K562 (cell line): ENCODE measurements at regions not wholly inside any gene's neighbourhood (a gene's known extent, or its start where the extent isn't known, plus 50 kb on each side); places are given as distances from the start of the nearest gene placed in this dataset.

Source experiments
- ESRRB ChIP-seq: fragments of 250-450 bp; sonication (Bioruptor Pico); IDR thresholded peaks from 2 replicates; pipeline ENCODE4 v1.5.0; 2020; ENCODE audit warnings: mild to moderate bottlenecking, moderate library complexity, borderline replicate concordance
- KDM1A ChIP-seq, 2 experiments: fragments of 450-650 bp; IDR thresholded peaks; 2 replicates each; pipeline ENCODE4 v1.6.1; 2016; ENCODE audit warnings: mild to moderate bottlenecking in 2 of 2
- PHF21A ChIP-seq: fragments of 450-650 bp; IDR thresholded peaks from 2 replicates; pipeline ENCODE4 v1.6.1; 2017; ENCODE audit warnings: low read depth, borderline replicate concordance
- TF ChIP-seq, protein P1 (sequence below): fragments of 200-600 bp; sonication (generic); IDR thresholded peaks from one replicate; pipeline ENCODE4 v1.6.1; 2012; ENCODE audit warnings: mild to moderate bottlenecking, low read depth, low read length, inconsistent platforms
- TF ChIP-seq, protein P2 (sequence below): fragments of 250-450 bp; sonication (Bioruptor Pico); IDR thresholded peaks from 2 replicates; pipeline ENCODE4 v1.5.0; 2020; ENCODE audit warnings: mild to moderate bottlenecking, borderline replicate concordance
- TF ChIP-seq, protein P3 (sequence below): sonication (generic); formaldehyde crosslinking; IDR thresholded peaks from 2 replicates; pipeline ENCODE4 v1.8.0; 2022; ENCODE audit warnings: missing genetic modification reagents, mild to moderate bottlenecking, borderline replicate concordance
- TF ChIP-seq, protein P4 (sequence below): fragments of 450-650 bp; formaldehyde crosslinking; IDR thresholded peaks from 2 replicates; pipeline ENCODE4 v1.4.0; 2020; ENCODE audit warnings: mild to moderate bottlenecking, mixed read lengths
- TF ChIP-seq, protein P5 (sequence below): sonication (generic); formaldehyde crosslinking; IDR thresholded peaks from 2 replicates; pipeline ENCODE4 v1.8.0; 2022; ENCODE audit warnings: mild to moderate bottlenecking, missing genetic modification reagents
- TF ChIP-seq, protein P6 (sequence below): sonication (generic); formaldehyde crosslinking; IDR thresholded peaks from 2 replicates; pipeline ENCODE4 v1.8.0; 2022; ENCODE audit warnings: mild to moderate bottlenecking, missing genetic modification reagents

DNA sequence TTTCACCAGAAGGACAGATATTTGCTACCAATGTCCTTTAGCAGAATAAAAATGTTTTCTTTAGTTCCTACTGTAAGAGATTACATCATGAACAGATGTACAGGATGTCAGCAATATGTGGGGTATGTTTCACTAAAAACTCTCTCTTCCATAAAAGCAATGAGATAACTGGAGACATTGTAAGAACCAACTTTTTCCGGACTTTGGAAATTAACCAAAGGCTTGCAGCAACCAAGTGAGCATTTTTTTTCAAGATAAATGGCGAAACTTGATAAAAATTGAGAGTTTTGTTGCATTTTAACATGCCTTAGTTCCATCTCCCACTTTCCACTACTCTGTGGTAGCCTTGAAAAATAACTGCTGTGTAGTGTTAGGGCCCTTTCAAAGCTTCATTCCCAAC lies 429.8 kb upstream of the CDH2 start (continued):
- TF ChIP-seq, protein P1, sequence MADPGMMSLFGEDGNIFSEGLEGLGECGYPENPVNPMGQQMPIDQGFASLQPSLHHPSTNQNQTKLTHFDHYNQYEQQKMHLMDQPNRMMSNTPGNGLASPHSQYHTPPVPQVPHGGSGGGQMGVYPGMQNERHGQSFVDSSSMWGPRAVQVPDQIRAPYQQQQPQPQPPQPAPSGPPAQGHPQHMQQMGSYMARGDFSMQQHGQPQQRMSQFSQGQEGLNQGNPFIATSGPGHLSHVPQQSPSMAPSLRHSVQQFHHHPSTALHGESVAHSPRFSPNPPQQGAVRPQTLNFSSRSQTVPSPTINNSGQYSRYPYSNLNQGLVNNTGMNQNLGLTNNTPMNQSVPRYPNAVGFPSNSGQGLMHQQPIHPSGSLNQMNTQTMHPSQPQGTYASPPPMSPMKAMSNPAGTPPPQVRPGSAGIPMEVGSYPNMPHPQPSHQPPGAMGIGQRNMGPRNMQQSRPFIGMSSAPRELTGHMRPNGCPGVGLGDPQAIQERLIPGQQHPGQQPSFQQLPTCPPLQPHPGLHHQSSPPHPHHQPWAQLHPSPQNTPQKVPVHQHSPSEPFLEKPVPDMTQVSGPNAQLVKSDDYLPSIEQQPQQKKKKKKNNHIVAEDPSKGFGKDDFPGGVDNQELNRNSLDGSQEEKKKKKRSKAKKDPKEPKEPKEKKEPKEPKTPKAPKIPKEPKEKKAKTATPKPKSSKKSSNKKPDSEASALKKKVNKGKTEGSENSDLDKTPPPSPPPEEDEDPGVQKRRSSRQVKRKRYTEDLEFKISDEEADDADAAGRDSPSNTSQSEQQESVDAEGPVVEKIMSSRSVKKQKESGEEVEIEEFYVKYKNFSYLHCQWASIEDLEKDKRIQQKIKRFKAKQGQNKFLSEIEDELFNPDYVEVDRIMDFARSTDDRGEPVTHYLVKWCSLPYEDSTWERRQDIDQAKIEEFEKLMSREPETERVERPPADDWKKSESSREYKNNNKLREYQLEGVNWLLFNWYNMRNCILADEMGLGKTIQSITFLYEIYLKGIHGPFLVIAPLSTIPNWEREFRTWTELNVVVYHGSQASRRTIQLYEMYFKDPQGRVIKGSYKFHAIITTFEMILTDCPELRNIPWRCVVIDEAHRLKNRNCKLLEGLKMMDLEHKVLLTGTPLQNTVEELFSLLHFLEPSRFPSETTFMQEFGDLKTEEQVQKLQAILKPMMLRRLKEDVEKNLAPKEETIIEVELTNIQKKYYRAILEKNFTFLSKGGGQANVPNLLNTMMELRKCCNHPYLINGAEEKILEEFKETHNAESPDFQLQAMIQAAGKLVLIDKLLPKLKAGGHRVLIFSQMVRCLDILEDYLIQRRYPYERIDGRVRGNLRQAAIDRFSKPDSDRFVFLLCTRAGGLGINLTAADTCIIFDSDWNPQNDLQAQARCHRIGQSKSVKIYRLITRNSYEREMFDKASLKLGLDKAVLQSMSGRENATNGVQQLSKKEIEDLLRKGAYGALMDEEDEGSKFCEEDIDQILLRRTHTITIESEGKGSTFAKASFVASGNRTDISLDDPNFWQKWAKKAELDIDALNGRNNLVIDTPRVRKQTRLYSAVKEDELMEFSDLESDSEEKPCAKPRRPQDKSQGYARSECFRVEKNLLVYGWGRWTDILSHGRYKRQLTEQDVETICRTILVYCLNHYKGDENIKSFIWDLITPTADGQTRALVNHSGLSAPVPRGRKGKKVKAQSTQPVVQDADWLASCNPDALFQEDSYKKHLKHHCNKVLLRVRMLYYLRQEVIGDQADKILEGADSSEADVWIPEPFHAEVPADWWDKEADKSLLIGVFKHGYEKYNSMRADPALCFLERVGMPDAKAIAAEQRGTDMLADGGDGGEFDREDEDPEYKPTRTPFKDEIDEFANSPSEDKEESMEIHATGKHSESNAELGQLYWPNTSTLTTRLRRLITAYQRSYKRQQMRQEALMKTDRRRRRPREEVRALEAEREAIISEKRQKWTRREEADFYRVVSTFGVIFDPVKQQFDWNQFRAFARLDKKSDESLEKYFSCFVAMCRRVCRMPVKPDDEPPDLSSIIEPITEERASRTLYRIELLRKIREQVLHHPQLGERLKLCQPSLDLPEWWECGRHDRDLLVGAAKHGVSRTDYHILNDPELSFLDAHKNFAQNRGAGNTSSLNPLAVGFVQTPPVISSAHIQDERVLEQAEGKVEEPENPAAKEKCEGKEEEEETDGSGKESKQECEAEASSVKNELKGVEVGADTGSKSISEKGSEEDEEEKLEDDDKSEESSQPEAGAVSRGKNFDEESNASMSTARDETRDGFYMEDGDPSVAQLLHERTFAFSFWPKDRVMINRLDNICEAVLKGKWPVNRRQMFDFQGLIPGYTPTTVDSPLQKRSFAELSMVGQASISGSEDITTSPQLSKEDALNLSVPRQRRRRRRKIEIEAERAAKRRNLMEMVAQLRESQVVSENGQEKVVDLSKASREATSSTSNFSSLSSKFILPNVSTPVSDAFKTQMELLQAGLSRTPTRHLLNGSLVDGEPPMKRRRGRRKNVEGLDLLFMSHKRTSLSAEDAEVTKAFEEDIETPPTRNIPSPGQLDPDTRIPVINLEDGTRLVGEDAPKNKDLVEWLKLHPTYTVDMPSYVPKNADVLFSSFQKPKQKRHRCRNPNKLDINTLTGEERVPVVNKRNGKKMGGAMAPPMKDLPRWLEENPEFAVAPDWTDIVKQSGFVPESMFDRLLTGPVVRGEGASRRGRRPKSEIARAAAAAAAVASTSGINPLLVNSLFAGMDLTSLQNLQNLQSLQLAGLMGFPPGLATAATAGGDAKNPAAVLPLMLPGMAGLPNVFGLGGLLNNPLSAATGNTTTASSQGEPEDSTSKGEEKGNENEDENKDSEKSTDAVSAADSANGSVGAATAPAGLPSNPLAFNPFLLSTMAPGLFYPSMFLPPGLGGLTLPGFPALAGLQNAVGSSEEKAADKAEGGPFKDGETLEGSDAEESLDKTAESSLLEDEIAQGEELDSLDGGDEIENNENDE, result no peak
- TF ChIP-seq, protein P2, sequence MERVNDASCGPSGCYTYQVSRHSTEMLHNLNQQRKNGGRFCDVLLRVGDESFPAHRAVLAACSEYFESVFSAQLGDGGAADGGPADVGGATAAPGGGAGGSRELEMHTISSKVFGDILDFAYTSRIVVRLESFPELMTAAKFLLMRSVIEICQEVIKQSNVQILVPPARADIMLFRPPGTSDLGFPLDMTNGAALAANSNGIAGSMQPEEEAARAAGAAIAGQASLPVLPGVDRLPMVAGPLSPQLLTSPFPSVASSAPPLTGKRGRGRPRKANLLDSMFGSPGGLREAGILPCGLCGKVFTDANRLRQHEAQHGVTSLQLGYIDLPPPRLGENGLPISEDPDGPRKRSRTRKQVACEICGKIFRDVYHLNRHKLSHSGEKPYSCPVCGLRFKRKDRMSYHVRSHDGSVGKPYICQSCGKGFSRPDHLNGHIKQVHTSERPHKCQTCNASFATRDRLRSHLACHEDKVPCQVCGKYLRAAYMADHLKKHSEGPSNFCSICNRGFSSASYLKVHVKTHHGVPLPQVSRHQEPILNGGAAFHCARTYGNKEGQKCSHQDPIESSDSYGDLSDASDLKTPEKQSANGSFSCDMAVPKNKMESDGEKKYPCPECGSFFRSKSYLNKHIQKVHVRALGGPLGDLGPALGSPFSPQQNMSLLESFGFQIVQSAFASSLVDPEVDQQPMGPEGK (CRISPR knock-in tag), result no peak
- TF ChIP-seq, protein P3, sequence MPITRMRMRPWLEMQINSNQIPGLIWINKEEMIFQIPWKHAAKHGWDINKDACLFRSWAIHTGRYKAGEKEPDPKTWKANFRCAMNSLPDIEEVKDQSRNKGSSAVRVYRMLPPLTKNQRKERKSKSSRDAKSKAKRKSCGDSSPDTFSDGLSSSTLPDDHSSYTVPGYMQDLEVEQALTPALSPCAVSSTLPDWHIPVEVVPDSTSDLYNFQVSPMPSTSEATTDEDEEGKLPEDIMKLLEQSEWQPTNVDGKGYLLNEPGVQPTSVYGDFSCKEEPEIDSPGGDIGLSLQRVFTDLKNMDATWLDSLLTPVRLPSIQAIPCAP (CRISPR knock-in tag), result no peak
- TF ChIP-seq, protein P4, sequence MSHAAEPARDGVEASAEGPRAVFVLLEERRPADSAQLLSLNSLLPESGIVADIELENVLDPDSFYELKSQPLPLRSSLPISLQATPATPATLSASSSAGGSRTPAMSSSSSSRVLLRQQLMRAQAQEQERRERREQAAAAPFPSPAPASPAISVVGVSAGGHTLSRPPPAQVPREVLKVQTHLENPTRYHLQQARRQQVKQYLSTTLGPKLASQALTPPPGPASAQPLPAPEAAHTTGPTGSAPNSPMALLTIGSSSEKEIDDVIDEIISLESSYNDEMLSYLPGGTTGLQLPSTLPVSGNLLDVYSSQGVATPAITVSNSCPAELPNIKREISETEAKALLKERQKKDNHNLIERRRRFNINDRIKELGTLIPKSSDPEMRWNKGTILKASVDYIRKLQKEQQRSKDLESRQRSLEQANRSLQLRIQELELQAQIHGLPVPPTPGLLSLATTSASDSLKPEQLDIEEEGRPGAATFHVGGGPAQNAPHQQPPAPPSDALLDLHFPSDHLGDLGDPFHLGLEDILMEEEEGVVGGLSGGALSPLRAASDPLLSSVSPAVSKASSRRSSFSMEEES (CRISPR knock-in tag), result no peak
- TF ChIP-seq ESRRB (CRISPR knock-in tag) (no peak), KDM1A (IDR thresholded peaks at IDR 0.05) (no peak), PHF21A (no peak)
- TF ChIP-seq, protein P5, sequence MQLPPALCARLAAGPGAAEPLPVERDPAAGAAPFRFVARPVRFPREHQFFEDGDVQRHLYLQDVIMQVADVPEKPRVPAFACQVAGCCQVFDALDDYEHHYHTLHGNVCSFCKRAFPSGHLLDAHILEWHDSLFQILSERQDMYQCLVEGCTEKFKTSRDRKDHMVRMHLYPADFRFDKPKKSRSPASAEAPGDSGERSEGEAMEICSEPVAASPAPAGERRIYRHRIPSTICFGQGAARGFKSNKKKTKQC (CRISPR knock-in tag), result no peak
- TF ChIP-seq, protein P6, sequence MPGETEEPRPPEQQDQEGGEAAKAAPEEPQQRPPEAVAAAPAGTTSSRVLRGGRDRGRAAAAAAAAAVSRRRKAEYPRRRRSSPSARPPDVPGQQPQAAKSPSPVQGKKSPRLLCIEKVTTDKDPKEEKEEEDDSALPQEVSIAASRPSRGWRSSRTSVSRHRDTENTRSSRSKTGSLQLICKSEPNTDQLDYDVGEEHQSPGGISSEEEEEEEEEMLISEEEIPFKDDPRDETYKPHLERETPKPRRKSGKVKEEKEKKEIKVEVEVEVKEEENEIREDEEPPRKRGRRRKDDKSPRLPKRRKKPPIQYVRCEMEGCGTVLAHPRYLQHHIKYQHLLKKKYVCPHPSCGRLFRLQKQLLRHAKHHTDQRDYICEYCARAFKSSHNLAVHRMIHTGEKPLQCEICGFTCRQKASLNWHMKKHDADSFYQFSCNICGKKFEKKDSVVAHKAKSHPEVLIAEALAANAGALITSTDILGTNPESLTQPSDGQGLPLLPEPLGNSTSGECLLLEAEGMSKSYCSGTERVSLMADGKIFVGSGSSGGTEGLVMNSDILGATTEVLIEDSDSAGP (CRISPR knock-in tag), result no peak
